GM21423 (cell line): ENCODE measurements at regions not wholly inside any gene's neighbourhood (a gene's known extent, or its start where the extent isn't known, plus 50 kb on each side); places are given as distances from the start of the nearest gene placed in this dataset.
"Not testable (repeated sequence)": the region's sequence is repeated elsewhere in the genome, so short reads cannot be mapped to it uniquely, and the experiment has no call there.

Experiments used
- ATAC-seq: cut with Tn5 transposase; IDR thresholded peaks from one replicate; pipeline ENCODE4 v1.9.1; 2021; ENCODE audit warnings: mild to moderate bottlenecking, moderate library complexity; ENCODE audit not compliant: unreplicated experiment

- peak; percentile 92 for ATAC-seq
These were observed 144.8 kb upstream of the PIK3R1 start for GRCh38 chr5:68070591-68071281.

- ATAC-seq = no peak
These were observed 147.5 kb upstream of the PIK3R1 start for GRCh38 chr5:68067976-68068603.

GRCh38 chr5:68067291-68067690, 148.3 kb upstream of the PIK3R1 start:
- ATAC-seq = no peak

GRCh38 chr5:68066277-68066955, 149.1 kb upstream of the PIK3R1 start:
- ATAC-seq = no peak

GRCh38 chr5:68065321-68065720, 150.2 kb upstream of the PIK3R1 start:
- not testable (repeated sequence) for ATAC-seq

GRCh38 chr5:68060382-68060781, 155.2 kb upstream of the PIK3R1 start:
- no peak for ATAC-seq

GRCh38 chr5:68057191-68057590, 158.4 kb upstream of the PIK3R1 start:
- ATAC-seq = no peak

- ATAC-seq = no peak
These were observed 159.9 kb upstream of the PIK3R1 start for GRCh38 chr5:68055686-68056085.

- no peak for ATAC-seq
These were observed 160.9 kb upstream of the PIK3R1 start for GRCh38 chr5:68054638-68055037.

- ATAC-seq = no peak
These were observed 162.4 kb upstream of the PIK3R1 start for GRCh38 chr5:68053202-68053601.

- no peak for ATAC-seq
These were observed 166.4 kb upstream of the PIK3R1 start for GRCh38 chr5:68049053-68049713.

GRCh38 chr5:68048516-68048915, 167.0 kb upstream of the PIK3R1 start:
- no peak for ATAC-seq

- ATAC-seq = not testable (repeated sequence)
These were observed 167.5 kb upstream of the PIK3R1 start for GRCh38 chr5:68048054-68048453.

- ATAC-seq = no peak
These were observed 168.5 kb upstream of the PIK3R1 start for GRCh38 chr5:68047035-68047434.

GRCh38 chr5:68046445-68046844, 169.1 kb upstream of the PIK3R1 start:
- no peak for ATAC-seq

GRCh38 chr5:68041293-68041692, 174.3 kb upstream of the PIK3R1 start:
- ATAC-seq = peak; percentile 94

- ATAC-seq = no peak
These were observed 178.0 kb upstream of the PIK3R1 start for GRCh38 chr5:68037546-68037945.

- no peak for ATAC-seq
These were observed 181.5 kb upstream of the PIK3R1 start for GRCh38 chr5:68033961-68034571.

GRCh38 chr5:68033029-68033428, 182.5 kb upstream of the PIK3R1 start:
- ATAC-seq = no peak

- ATAC-seq = no peak
These were observed 183.3 kb upstream of the PIK3R1 start for GRCh38 chr5:68032216-68032762.
